ENCODE measurements at regions not wholly inside any gene's neighbourhood (a gene's known extent, or its start where the extent isn't known, plus 50 kb on each side); places are given as distances from the start of the nearest gene placed in this dataset.

DNA sequence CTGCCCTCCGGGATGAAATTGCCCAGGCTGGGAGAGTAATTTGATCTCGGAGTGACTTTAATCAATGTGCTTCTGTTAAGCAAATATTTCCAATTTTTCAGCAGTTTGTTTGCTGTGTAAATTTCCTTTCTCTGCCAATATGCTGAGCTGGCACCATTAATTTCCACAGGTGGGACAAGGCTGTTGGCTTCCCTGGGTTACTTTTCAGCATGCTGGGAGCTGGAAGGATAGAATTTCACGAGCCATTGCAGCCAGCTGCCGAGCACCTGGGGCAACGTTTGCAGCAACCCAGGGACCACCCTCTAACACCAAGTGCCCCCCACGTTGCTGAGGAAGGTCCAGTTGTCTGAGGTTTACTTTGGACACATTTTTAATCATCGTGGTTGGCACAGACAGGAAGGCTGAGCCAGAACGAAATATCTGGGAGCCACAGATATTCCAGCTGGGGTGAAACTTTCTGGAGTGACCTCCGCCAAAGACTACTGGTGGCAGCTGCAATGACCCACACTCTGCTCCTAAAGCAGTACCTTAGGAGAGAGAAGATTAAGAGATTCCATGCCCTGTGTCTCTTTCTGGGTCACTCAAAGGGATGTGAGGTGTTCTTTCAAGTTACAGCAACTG, 293.3 kb upstream of the RGMA start:
- Histone ChIP-seq H3K27me3 (ENCODE audit: insufficient read depth, low read length) (peaks cover 5% of the 10 kb centered on the region; the same call in 1 of the 2 replicates), H3K27ac (ENCODE audit: low read depth, low read length) (no peak overlapping the region), H3K4me2 (ENCODE audit: low read length) (no peak overlapping the region), H3K9me2 (ENCODE audit: insufficient read depth) (no peaks in the 10 kb centered on the region), H3K9ac (ENCODE audit: low read length) (no peak overlapping the region), H3K9me3 (ENCODE audit: control insufficient read depth in 1 of 2, insufficient read depth in 1 of 2, low read depth in 1 of 2, low read length in 2 of 2) (no peaks in the 10 kb centered on the region), H2AFZ (ENCODE audit: low read depth, low read length, poor library complexity, severe bottlenecking) (no peak overlapping the region), H3K4me1 (ENCODE audit: control insufficient read depth in 1 of 2, insufficient read depth in 2 of 2, low read length in 2 of 2) (no peaks in the 10 kb centered on the region), H3K79me2 (ENCODE audit: insufficient read depth, low read length) (no peaks in the 10 kb centered on the region), H3K36me3 (ENCODE audit: control insufficient read depth in 1 of 2, insufficient read depth in 2 of 2, low read length in 2 of 2) (no peaks in the 10 kb centered on the region), H3K4me3 (replicated peaks in 1 of 2; ENCODE audit: low read depth in 1 of 2, low read length in 2 of 2) (no peak overlapping the region), H4K20me1 (ENCODE audit: insufficient read depth) (no peaks in the 10 kb centered on the region)
- no TSS peak for BruUV-seq (replicated peaks)
- intact Hi-C loops (cut with micrococcal nuclease): no loop called here
- ATAC-seq (no peak), DNase-seq (ENCODE audit: low read depth, low spot score) (no peak)
- RAD21 ChIA-PET (ENCODE audit: low non-redundant PET in 1 of 2, low total read pairs in 2 of 2, uncharacterized antibody in 2 of 2, unreplicated experiment in 2 of 2): no interaction called here
- TF ChIP-seq ZBTB33 (IDR thresholded peaks at IDR 0.05; ENCODE audit: extremely low read depth, insufficient replicate concordance, low read length) (no peak), TCF7L2 (IDR thresholded peaks at IDR 0.05; ENCODE audit: borderline replicate concordance, extremely low read depth, insufficient read depth, insufficient read length) (no peak), ZFX (IDR thresholded peaks at IDR 0.05) (no peak), EZH2phosphoT487 (IDR thresholded peaks at IDR 0.05; ENCODE audit: borderline replicate concordance) (no peak), EZH2 (IDR thresholded peaks at IDR 0.05) (no peak), CBX3 (IDR thresholded peaks at IDR 0.05; ENCODE audit: low read depth) (no peak), POLR2AphosphoS5 (IDR thresholded peaks at IDR 0.05; ENCODE audit: low read depth, low read length) (no peak), JUND (IDR thresholded peaks at IDR 0.05) (no peak), SRF (IDR thresholded peaks at IDR 0.05; ENCODE audit: low read depth) (no peak), ATF3 (IDR thresholded peaks at IDR 0.05) (no peak), ELF1 (IDR thresholded peaks at IDR 0.05; ENCODE audit: borderline replicate concordance, low read depth) (no peak)
- TF ChIP-seq, protein P1, sequence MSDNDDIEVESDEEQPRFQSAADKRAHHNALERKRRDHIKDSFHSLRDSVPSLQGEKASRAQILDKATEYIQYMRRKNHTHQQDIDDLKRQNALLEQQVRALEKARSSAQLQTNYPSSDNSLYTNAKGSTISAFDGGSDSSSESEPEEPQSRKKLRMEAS (IDR thresholded peaks at IDR 0.05): no peak
- POLR2A ChIA-PET: no interaction called here
- CTCF ChIA-PET: no interaction called here
